H9 (cell line): ENCODE measurements at regions not wholly inside any gene's neighbourhood (a gene's known extent, or its start where the extent isn't known, plus 50 kb on each side); places are given as distances from the start of the nearest gene placed in this dataset.

Source experiments
- DNase-seq: peaks from one replicate; pipeline ENCODE4 v3.0.0-alpha.2; 2017
- H2AFZ ChIP-seq: one replicate; pipeline ENCODE4 v1.6.1; 2013; ENCODE audit warnings: mild to moderate bottlenecking, low read length, control low read depth, moderate library complexity
- H2AK5ac ChIP-seq: 2 replicates; pipeline ENCODE4 v1.6.1; 2013; ENCODE audit warnings: low read length, control low read depth, mixed read lengths; ENCODE audit not compliant: insufficient read length
- H2BK120ac ChIP-seq: one replicate; pipeline ENCODE4 v1.6.1; 2013; ENCODE audit warnings: low read depth, mild to moderate bottlenecking, low read length, control low read depth, inconsistent platforms; ENCODE audit not compliant: poor library complexity, severe bottlenecking
- H2BK12ac ChIP-seq: 2 replicates; pipeline ENCODE4 v1.6.1; 2013; ENCODE audit warnings: low read length, control low read depth, mixed read lengths, low read depth; ENCODE audit not compliant: insufficient read length
- H2BK15ac ChIP-seq: 2 replicates; pipeline ENCODE4 v1.6.1; 2013; ENCODE audit warnings: low read depth, low read length, control low read depth
- H2BK20ac ChIP-seq: one replicate; pipeline ENCODE4 v1.6.1; 2013; ENCODE audit warnings: low read depth, mild to moderate bottlenecking, low read length, control low read depth, inconsistent platforms; ENCODE audit not compliant: poor library complexity, severe bottlenecking
- H2BK5ac ChIP-seq: 2 replicates; pipeline ENCODE4 v1.6.1; 2013; ENCODE audit warnings: low read length, control low read depth, mixed read lengths; ENCODE audit not compliant: insufficient read length
- H3K14ac ChIP-seq: 2 replicates; pipeline ENCODE4 v1.6.1; 2013; ENCODE audit warnings: low read length, control low read depth; ENCODE audit not compliant: insufficient read depth
- H3K18ac ChIP-seq: 2 replicates; pipeline ENCODE4 v1.6.1; 2013; ENCODE audit warnings: low read depth, mild to moderate bottlenecking, mixed read lengths, low read length, control low read depth; ENCODE audit not compliant: insufficient read length
- H3K23ac ChIP-seq: 2 replicates; pipeline ENCODE4 v1.6.1; 2013; ENCODE audit warnings: low read length, control low read depth, mixed read lengths, low read depth; ENCODE audit not compliant: insufficient read length
- H3K23me2 ChIP-seq: 2 replicates; pipeline ENCODE4 v1.6.1; 2013; ENCODE audit warnings: low read depth, mild to moderate bottlenecking, mixed read lengths, low read length, control low read depth; ENCODE audit not compliant: insufficient read length, poor library complexity, severe bottlenecking
- H3K27ac ChIP-seq: 2 replicates; pipeline ENCODE4 v1.5.1; 2013; ENCODE audit warnings: low read length, control low read depth, mixed read lengths, low read depth; ENCODE audit not compliant: insufficient read length
- H3K27me3 ChIP-seq: 2 replicates; pipeline ENCODE4 v1.6.1; 2013; ENCODE audit warnings: low read length, control low read depth, inconsistent platforms; ENCODE audit not compliant: insufficient read depth
- H3K4ac ChIP-seq: 2 replicates; pipeline ENCODE4 v1.6.1; 2013; ENCODE audit warnings: low read depth, mild to moderate bottlenecking, control low read depth, inconsistent platforms, low read length, moderate library complexity
- H3K4me1 ChIP-seq: 2 replicates; pipeline ENCODE4 v1.6.1; 2013; ENCODE audit warnings: low read length, control low read depth, inconsistent platforms; ENCODE audit not compliant: insufficient read depth
- H3K4me2 ChIP-seq: 2 replicates; pipeline ENCODE4 v1.6.1; 2013; ENCODE audit warnings: low read length, control low read depth, mixed read lengths; ENCODE audit not compliant: insufficient read length, insufficient read depth
- H3K56ac ChIP-seq: 2 replicates; pipeline ENCODE4 v1.6.1; 2013; ENCODE audit warnings: low read depth, mild to moderate bottlenecking, mixed read lengths, low read length, control low read depth; ENCODE audit not compliant: insufficient read length
- H3K79me1 ChIP-seq: 2 replicates; pipeline ENCODE4 v1.6.1; 2013; ENCODE audit warnings: low read depth, mild to moderate bottlenecking, moderate library complexity, low read length, control low read depth, inconsistent platforms; ENCODE audit not compliant: insufficient read depth, poor library complexity, severe bottlenecking
- H3K79me2 ChIP-seq: 2 replicates; pipeline ENCODE4 v1.6.1; 2013; ENCODE audit warnings: low read length, control low read depth, inconsistent platforms; ENCODE audit not compliant: insufficient read depth
- H3K9ac ChIP-seq: 2 replicates; pipeline ENCODE4 v1.6.1; 2013; ENCODE audit warnings: low read length, control low read depth, mixed read lengths; ENCODE audit not compliant: insufficient read length; ENCODE audit errors: extremely low read depth
- H3K9me3 ChIP-seq: one replicate; pipeline ENCODE4 v1.6.1; 2013; ENCODE audit warnings: low read depth, low read length, inconsistent platforms; ENCODE audit not compliant: control insufficient read depth
- H3T11ph ChIP-seq: one replicate; pipeline ENCODE4 v1.6.1; 2013; ENCODE audit warnings: mild to moderate bottlenecking, low read length, control low read depth, inconsistent platforms
- H4K20me1 ChIP-seq: one replicate; pipeline ENCODE4 v1.6.1; 2013; ENCODE audit not compliant: control insufficient read depth, insufficient read length, insufficient read depth
- H4K5ac ChIP-seq: 2 replicates; pipeline ENCODE4 v1.6.1; 2013; ENCODE audit warnings: low read depth, mild to moderate bottlenecking, mixed read lengths, low read length, control low read depth; ENCODE audit not compliant: insufficient read length
- H4K8ac ChIP-seq: replicated peaks from 2 replicates; pipeline ENCODE4 v1.6.1; 2013; ENCODE audit warnings: low read length, control low read depth, mixed read lengths, low read depth; ENCODE audit not compliant: insufficient read length
- H4K91ac ChIP-seq: 2 replicates; pipeline ENCODE4 v1.6.1; 2013; ENCODE audit warnings: low read depth, mild to moderate bottlenecking, moderate library complexity, mixed read lengths, low read length, control low read depth; ENCODE audit not compliant: insufficient read length
- H3K27ac Mint-ChIP-seq, 3 experiments: 2 replicates in 2 of 3; 3 replicates in 1 of 3; pipeline ENCODE4 v1.8.0; 2020 to 2021; ENCODE audit warnings: mixed read lengths in 3 of 3, mild to moderate bottlenecking in 1 of 3, moderate library complexity in 1 of 3
- H3K27me3 Mint-ChIP-seq: 2 replicates; pipeline ENCODE4 v1.8.0; 2021; ENCODE audit warnings: low read depth, mild to moderate bottlenecking, moderate library complexity, mixed read lengths
- H3K36me3 Mint-ChIP-seq, 3 experiments: 2 replicates in 2 of 3; 3 replicates in 1 of 3; pipeline ENCODE4 v1.8.0; 2020 to 2021; ENCODE audit warnings: low read depth in 3 of 3, mixed read lengths in 3 of 3; ENCODE audit not compliant: insufficient read depth in 1 of 3
- H3K4me1 Mint-ChIP-seq, 2 experiments: 2 replicates each; pipeline ENCODE4 v1.8.0; 2020; ENCODE audit warnings: mixed read lengths in 2 of 2
- H3K4me3 Mint-ChIP-seq, 2 experiments: 2 replicates in 1 of 2; 3 replicates in 1 of 2; pipeline ENCODE4 v1.8.0; 2020 to 2021; ENCODE audit warnings: mild to moderate bottlenecking in 2 of 2, mixed read lengths in 2 of 2, moderate library complexity in 1 of 2
- H3K9me3 Mint-ChIP-seq, 2 experiments: 2 replicates in 1 of 2; 3 replicates in 1 of 2; pipeline ENCODE4 v1.8.0; 2020; ENCODE audit warnings: mild to moderate bottlenecking in 2 of 2, mixed read lengths in 2 of 2, moderate library complexity in 1 of 2
- CTCF ChIP-seq: fragments of 200-600 bp; sonication (generic); conservative IDR thresholded peaks from 3 replicates; pipeline ENCODE4 v1.8.0; 2021; ENCODE audit warnings: antibody characterized with exemption, mild to moderate bottlenecking
- WGBS: extraction: QIAGEN DNeasy Blood & Tissue Kit; methylation state at CpG from one replicate; pipeline ENCODE4 v1.1.7; 2013; ENCODE audit warnings: missing lambda C conversion rate, low lambda C conversion rate, mixed read lengths; ENCODE audit not compliant: insufficient read length; ENCODE audit errors: extremely low coverage; 5-methylcytosine and 5-hydroxymethylcytosine counted together

- Histone ChIP-seq H3K79me1 (no peaks in the 10 kb centered on the region), H4K5ac (peak overlapping the region; percentile 41), H3K27ac (no peak overlapping the region), H3K14ac (no peak overlapping the region), H2AK5ac (no peak overlapping the region), H2BK12ac (no peak overlapping the region), H4K8ac (no peak overlapping the region), H3K23ac (no peak overlapping the region), H3K9ac (no peak overlapping the region), H4K20me1 (no peaks in the 10 kb centered on the region), H2BK120ac (no peak overlapping the region), H3K23me2 (no peaks in the 10 kb centered on the region), H3K79me2 (no peaks in the 10 kb centered on the region), H3K27me3 (no peaks in the 10 kb centered on the region; the same call in 1 of the 2 replicates), H3K4me1 (no peaks in the 10 kb centered on the region), H2AFZ (no peak overlapping the region), H3K56ac (no peak overlapping the region), H2BK5ac (no peak overlapping the region), H3K4ac (no peak overlapping the region), H3K4me2 (no peak overlapping the region), H4K91ac (no peak overlapping the region), H2BK20ac (no peak overlapping the region), H3K18ac (no peak overlapping the region), H3T11ph (no peak overlapping the region), H2BK15ac (no peak overlapping the region), H3K9me3 (peaks cover 6% of the 10 kb centered on the region)
- Mint-ChIP-seq H3K36me3 (peaks cover 4 to 17% (median 8%) of the 10 kb centered on the region in 3 experiments; a peak in 6 of 7 replicates), H3K27ac (no peak overlapping the region), H3K4me1 (peaks cover 5 to 11% of the 10 kb centered on the region in 2 experiments), H3K9me3 (peaks cover 14 to 15% of the 10 kb centered on the region in 2 experiments), H3K27me3 (peaks cover 42% of the 10 kb centered on the region), H3K4me3 (no peak overlapping the region)
- DNase-seq: peak; percentile 69
- 100% methylated on average over 1 of the region's 7 CpGs for WGBS
- peak; percentile 76 for TF ChIP-seq CTCF
Observed at GRCh38 chr6:165889636-165890403, 226.8 kb upstream of the PDE10A start.
